Stimulated activated naive B cell treated with anti-CD40 and anti-IgM and Interleukin-4, amounts not matched to agents 10 μg/mL and 1 μg/mL and 100 μg/mL, for 72 hours (primary cell): ENCODE measurements at regions not wholly inside any gene's neighbourhood (a gene's known extent, or its start where the extent isn't known, plus 50 kb on each side); places are given as distances from the start of the nearest gene placed in this dataset.

Experiments
- ATAC-seq, 2 donors: fragments of 150-1000 bp; cut with Tn5 transposase; replicated peaks; 2 replicates each; pipeline ENCODE4 v1.10.0; 2021; ENCODE audit warnings: moderate library complexity in 1 of 2
- DNase-seq: peaks from one replicate; pipeline ENCODE4 v3.0.0; 2021
- H3K27ac Mint-ChIP-seq: one replicate; pipeline ENCODE4 v1.8.0; 2022; ENCODE audit warnings: mild to moderate bottlenecking, mixed read lengths
- H3K27me3 Mint-ChIP-seq, 2 donors: one replicate each; pipeline ENCODE4 v1.8.0; 2022; ENCODE audit warnings: mixed read lengths in 2 of 2
- H3K36me3 Mint-ChIP-seq, 2 donors: one replicate each; pipeline ENCODE4 v1.8.0; 2022; ENCODE audit warnings: mixed read lengths in 2 of 2, mild to moderate bottlenecking in 1 of 2
- H3K4me1 Mint-ChIP-seq, 2 donors: one replicate each; pipeline ENCODE4 v1.8.0; 2022; ENCODE audit warnings: mixed read lengths in 2 of 2, mild to moderate bottlenecking in 1 of 2
- H3K4me3 Mint-ChIP-seq, 2 donors: one replicate each; pipeline ENCODE4 v1.8.0; 2022; ENCODE audit warnings: mild to moderate bottlenecking in 2 of 2, mixed read lengths in 2 of 2, moderate library complexity in 1 of 2
- H3K9me3 Mint-ChIP-seq, 2 donors: one replicate each; pipeline ENCODE4 v1.8.0; 2022; ENCODE audit warnings: mixed read lengths in 2 of 2, mild to moderate bottlenecking in 1 of 2

DNA sequence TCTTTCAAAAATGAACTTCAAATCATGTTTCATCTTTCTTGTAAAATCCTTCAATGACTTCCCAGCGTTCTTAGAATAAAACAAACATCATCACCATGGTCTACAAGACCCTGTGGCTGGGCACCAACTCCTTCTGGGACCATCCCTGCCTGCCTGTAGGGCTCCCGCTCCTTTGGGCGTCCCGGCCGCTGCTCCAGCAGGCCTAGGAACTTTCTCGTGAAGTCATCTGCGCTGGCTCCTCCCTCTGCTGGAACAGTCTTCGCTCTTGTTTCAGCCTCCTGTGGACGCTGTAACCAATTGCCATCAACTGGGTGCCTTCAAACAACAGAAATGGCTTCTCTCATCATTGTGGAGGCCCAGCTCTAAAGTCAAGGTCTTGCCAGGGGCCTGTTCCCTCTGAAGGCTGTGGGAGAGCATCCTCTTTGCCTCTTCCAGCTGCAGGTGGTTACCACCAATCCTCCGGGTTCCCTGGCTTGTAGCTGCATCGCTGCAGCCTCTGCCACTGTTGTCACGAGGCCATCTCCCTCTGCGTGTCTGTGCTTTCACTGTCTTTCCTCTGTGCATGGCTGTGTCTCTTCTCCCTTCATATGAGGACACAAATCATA, 185.5 kb upstream of the SDK2 start:
- Mint-ChIP-seq H3K27me3 (peaks cover 5 to 11% of the 10 kb centered on the region in 2 donors), H3K27ac (no peak overlapping the region), H3K36me3 (no peaks in the 10 kb centered on the region), H3K4me1 (no peaks in the 10 kb centered on the region), H3K9me3 (no peaks in the 10 kb centered on the region), H3K4me3 (no peak overlapping the region)
- no peak for DNase-seq
- no peak for ATAC-seq

- H3K9me3 Mint-ChIP-seq, result peaks cover 5 to 7% of the 10 kb centered on the region in 2 donors
- H3K4me3 Mint-ChIP-seq, result no peak overlapping the region
- H3K27me3 Mint-ChIP-seq, result peaks cover 22% of the 10 kb centered on the region in 2 donors
- no peaks in the 10 kb centered on the region for H3K36me3 Mint-ChIP-seq
- ATAC-seq, result no peak
- DNase-seq, result no peak
- no peaks in the 10 kb centered on the region for H3K4me1 Mint-ChIP-seq
- no peak overlapping the region for H3K27ac Mint-ChIP-seq
Observed at GRCh38 chr17:73831699-73832098, 187.5 kb upstream of the SDK2 start.

- Mint-ChIP-seq H3K4me3 (no peak overlapping the region), H3K27me3 (peaks cover 24 to 29% of the 10 kb centered on the region in 2 donors), H3K27ac (no peak overlapping the region), H3K4me1 (no peaks in the 10 kb centered on the region), H3K9me3 (peaks cover 9 to 13% of the 10 kb centered on the region in 2 donors), H3K36me3 (no peaks in the 10 kb centered on the region)
- ATAC-seq, result no peak
- no peak for DNase-seq
Observed at GRCh38 chr17:73833775-73834488, 189.7 kb upstream of the SDK2 start.

DNA sequence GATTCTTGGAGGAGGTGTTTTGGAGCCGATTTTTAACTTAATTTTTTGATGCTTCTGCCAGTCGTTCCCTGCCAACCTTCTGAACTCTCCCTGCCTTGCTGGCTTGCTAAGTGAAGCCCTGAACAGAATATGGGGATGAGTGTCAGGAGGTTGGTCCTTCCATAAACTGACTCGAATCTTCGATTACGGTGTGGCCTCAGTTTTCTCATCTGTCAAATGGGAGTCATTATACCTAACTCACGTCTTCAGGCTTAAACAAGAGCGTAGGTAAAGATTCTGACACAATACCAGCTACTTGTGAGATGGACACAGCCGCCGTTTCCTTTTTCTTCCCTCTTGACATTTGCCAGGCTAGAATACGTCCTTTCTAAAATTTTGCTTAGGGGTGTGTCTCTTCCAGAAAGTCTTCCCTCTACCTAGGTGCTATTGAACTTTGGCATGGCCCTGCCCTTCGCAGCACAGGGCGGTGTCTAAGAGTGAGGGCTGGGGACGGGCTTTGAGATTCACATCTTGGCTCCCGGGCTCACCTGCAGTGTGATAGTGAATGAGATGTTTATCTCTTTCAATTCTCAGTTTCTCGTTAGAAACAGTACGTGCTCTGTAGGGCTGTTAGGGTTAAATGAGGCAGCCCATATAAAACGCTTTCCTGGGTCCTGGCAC, 190.6 kb upstream of the SDK2 start:
- peaks cover 9 to 13% of the 10 kb centered on the region in 2 donors for H3K9me3 Mint-ChIP-seq
- peaks cover 27 to 32% of the 10 kb centered on the region in 2 donors for H3K27me3 Mint-ChIP-seq
- no peak overlapping the region for H3K27ac Mint-ChIP-seq
- no peak overlapping the region for H3K4me3 Mint-ChIP-seq
- H3K4me1 Mint-ChIP-seq, result no peaks in the 10 kb centered on the region
- ATAC-seq (no peak), DNase-seq (no peak)
- no peaks in the 10 kb centered on the region for H3K36me3 Mint-ChIP-seq

GRCh38 chr17:73835605-73836004, 191.4 kb upstream of the SDK2 start:
- ATAC-seq, result no peak

GRCh38 chr17:73838815-73839214, 194.6 kb upstream of the SDK2 start:
- no peaks in the 10 kb centered on the region for H3K36me3 Mint-ChIP-seq
- ATAC-seq, result no peak
- H3K4me1 Mint-ChIP-seq, result no peaks in the 10 kb centered on the region
- peaks cover 9 to 13% of the 10 kb centered on the region in 2 donors for H3K9me3 Mint-ChIP-seq
- no peak overlapping the region for H3K27ac Mint-ChIP-seq
- no peak for DNase-seq
- peaks cover 25 to 28% of the 10 kb centered on the region in 2 donors for H3K27me3 Mint-ChIP-seq
- no peak overlapping the region for H3K4me3 Mint-ChIP-seq

More at GRCh38 chr17:73835605-73836004, 191.4 kb upstream of the SDK2 start:
- H3K4me1 Mint-ChIP-seq, result no peaks in the 10 kb centered on the region
- no peaks in the 10 kb centered on the region for H3K36me3 Mint-ChIP-seq
- peaks cover 9 to 13% of the 10 kb centered on the region in 2 donors for H3K9me3 Mint-ChIP-seq
- H3K27me3 Mint-ChIP-seq, result peaks cover 28 to 31% of the 10 kb centered on the region in 2 donors
- no peak for DNase-seq
- no peak overlapping the region for H3K4me3 Mint-ChIP-seq
- no peak overlapping the region for H3K27ac Mint-ChIP-seq

GRCh38 chr17:73840829-73841228, 196.6 kb upstream of the SDK2 start:
- Mint-ChIP-seq H3K36me3 (no peaks in the 10 kb centered on the region), H3K27me3 (peaks cover 17 to 18% of the 10 kb centered on the region in 2 donors), H3K4me1 (no peaks in the 10 kb centered on the region), H3K27ac (no peak overlapping the region), H3K9me3 (peaks cover 9 to 13% of the 10 kb centered on the region in 2 donors), H3K4me3 (no peak overlapping the region)
- DNase-seq (no peak), ATAC-seq (no peak)

DNA sequence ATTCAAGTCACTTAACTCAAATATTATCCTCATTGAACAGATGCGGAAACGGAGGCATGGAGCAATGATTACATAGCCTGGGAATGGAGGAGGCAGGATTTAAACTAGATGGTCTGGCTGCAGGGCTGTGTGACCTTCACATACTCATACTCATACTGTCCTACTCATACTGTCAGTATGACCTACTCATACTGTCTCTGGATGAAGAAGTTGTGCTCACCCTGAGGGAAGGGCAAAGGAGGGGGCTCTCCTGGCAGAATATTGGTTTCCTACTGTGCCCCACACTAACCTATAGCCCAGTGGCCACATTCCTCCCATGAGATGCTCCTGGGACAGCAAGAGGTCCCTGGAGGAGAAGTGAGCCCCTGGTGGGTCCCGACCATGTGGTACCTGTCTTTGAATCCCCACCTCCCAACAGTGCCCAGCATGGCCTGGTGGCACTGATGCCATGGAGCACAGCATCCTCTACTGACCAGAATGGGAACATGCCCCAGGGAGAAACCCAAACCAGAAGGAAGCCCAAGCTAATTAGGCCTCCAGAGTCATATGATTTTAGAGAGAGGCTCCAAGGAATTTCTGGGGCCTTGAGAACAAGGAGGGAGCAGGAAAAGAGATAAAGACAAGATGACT, 197.3 kb upstream of the SDK2 start:
- Mint-ChIP-seq H3K36me3 (no peaks in the 10 kb centered on the region), H3K4me3 (no peak overlapping the region), H3K9me3 (peaks cover 6 to 8% of the 10 kb centered on the region in 2 donors), H3K27ac (no peak overlapping the region), H3K4me1 (no peaks in the 10 kb centered on the region), H3K27me3 (peaks cover 12% of the 10 kb centered on the region in 2 donors)
- DNase-seq (no peak), ATAC-seq (peak; percentile 61 to 90)

DNA sequence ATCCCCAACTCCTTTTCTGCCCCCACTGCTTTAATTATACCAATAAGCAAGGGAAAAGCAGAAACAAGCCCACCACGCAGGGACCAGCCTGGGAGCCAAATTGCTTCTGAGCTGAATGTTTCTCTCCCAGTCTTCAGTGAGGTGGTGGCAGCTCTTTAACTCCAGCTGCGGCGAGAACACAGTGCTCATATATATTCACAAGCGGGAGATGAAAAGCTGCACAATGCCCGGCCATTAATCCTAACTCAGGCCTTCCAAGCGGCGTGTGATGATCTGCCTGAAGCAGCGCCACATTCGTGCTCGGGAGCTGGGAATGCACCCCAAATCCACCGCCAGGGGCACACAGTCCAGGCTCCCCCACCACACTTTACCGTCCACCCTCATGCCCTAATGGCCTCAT, 203.7 kb upstream of the SDK2 start:
- no peak overlapping the region for H3K27ac Mint-ChIP-seq

DNA sequence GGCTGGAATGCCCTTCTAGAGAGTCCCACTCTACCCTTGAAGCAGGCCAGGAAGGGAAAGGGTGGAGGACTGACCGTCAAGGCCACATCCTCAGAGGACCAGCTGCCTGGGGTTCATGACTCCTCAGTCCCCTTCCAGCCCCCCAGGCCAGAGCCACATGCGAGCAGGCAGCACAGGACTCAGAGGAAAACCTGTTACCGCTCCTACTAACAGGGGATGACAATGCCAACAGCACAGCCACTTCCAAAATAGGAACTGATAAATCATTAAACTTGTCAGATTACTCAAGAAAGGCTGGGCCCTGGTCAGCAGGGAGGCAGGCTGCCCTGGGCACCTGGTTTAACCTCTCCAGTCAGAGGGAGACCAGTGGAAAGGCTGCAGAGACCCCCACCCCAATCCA, 206.2 kb upstream of the SDK2 start:
- H3K27me3 Mint-ChIP-seq, result peaks cover 5 to 24% of the 10 kb centered on the region in 2 donors
- peaks cover 12 to 16% of the 10 kb centered on the region in 2 donors for H3K9me3 Mint-ChIP-seq
- H3K36me3 Mint-ChIP-seq, result no peaks in the 10 kb centered on the region
- no peaks in the 10 kb centered on the region for H3K4me1 Mint-ChIP-seq
- no peak overlapping the region for H3K27ac Mint-ChIP-seq
- no peak for ATAC-seq
- no peak for DNase-seq
- H3K4me3 Mint-ChIP-seq, result no peak overlapping the region

More for the DNA sequence above, 203.7 kb upstream of the SDK2 start:
- Mint-ChIP-seq H3K27me3 (peaks cover 0 to 12% of the 10 kb centered on the region in 2 donors), H3K9me3 (peaks cover 0 to 2% of the 10 kb centered on the region in 2 donors), H3K36me3 (no peaks in the 10 kb centered on the region), H3K4me3 (no peak overlapping the region), H3K4me1 (no peaks in the 10 kb centered on the region)
- ATAC-seq (no peak), DNase-seq (no peak)

GRCh38 chr17:73851091-73851490, 206.8 kb upstream of the SDK2 start:
- ATAC-seq, result no peak

DNA sequence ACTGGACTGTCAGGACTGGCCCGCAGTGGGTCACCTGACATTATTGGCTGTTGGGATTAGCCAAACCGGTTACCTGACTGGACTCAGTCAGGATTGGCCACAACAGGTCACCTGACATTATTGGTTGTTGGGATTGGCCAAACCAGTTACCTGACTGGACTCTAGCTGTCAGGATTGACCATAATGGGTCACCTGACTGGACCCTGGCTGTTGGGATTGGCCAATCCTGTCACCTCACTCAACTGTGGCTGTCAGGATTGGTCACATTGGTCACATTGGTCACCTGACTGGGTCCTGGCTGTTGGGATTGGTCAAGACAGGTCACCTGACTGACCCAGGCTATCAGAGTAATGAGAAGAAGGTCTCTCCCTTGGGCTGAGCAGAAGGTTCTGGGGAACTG, 207.7 kb upstream of the SDK2 start:
- Mint-ChIP-seq H3K27ac (no peak overlapping the region), H3K4me1 (no peaks in the 10 kb centered on the region), H3K27me3 (peaks cover 5 to 24% of the 10 kb centered on the region in 2 donors), H3K9me3 (peaks cover 13 to 16% of the 10 kb centered on the region in 2 donors), H3K4me3 (no peak overlapping the region), H3K36me3 (no peaks in the 10 kb centered on the region)
- DNase-seq (no peak), ATAC-seq (no peak)

More at GRCh38 chr17:73851091-73851490, 206.8 kb upstream of the SDK2 start:
- no peak overlapping the region for H3K4me3 Mint-ChIP-seq
- H3K4me1 Mint-ChIP-seq, result no peaks in the 10 kb centered on the region
- H3K27me3 Mint-ChIP-seq, result peaks cover 5 to 24% of the 10 kb centered on the region in 2 donors
- peaks cover 13 to 16% of the 10 kb centered on the region in 2 donors for H3K9me3 Mint-ChIP-seq
- H3K27ac Mint-ChIP-seq, result no peak overlapping the region
- DNase-seq, result no peak
- H3K36me3 Mint-ChIP-seq, result no peaks in the 10 kb centered on the region

DNA sequence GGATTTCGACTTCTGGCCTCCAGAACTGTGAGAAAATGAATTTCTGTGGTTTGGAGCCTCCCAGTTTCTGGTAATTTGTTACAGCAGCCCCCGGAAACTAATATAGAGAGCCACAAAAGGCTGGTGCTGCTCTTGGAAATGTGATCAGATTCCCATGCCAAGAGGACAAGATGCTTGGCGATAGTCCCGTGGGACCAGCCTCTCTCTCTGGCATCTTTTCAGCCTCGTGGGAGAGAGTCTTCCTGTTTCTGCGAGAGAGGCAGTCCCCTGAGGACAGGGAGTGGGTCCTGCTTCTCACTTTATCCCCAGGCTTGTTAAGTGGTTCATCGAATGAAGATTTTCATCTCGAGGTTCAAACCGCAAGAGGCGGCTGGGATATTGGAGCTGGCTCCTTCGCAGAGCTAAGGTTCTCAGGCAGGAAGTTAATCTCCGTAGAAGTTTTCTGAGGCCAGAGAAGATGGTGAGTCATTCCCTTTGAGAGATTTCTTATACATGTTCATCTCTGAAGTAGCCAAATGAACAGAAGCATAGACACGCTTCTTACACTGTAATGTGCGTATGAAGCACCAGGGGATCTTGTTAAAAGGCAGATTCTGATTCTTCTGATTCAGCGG, 211.6 kb upstream of the SDK2 start:
- no peak overlapping the region for H3K27ac Mint-ChIP-seq
- no peak for ATAC-seq
- peaks cover 13 to 16% of the 10 kb centered on the region in 2 donors for H3K9me3 Mint-ChIP-seq
- H3K4me1 Mint-ChIP-seq, result no peaks in the 10 kb centered on the region
- peaks cover 5 to 18% of the 10 kb centered on the region in 2 donors for H3K27me3 Mint-ChIP-seq
- no peak for DNase-seq
- H3K4me3 Mint-ChIP-seq, result no peak overlapping the region
- no peaks in the 10 kb centered on the region for H3K36me3 Mint-ChIP-seq

- Mint-ChIP-seq H3K27ac (no peak overlapping the region), H3K9me3 (peaks cover 13 to 16% of the 10 kb centered on the region in 2 donors), H3K4me1 (no peaks in the 10 kb centered on the region), H3K27me3 (peaks cover 5 to 18% of the 10 kb centered on the region in 2 donors), H3K36me3 (no peaks in the 10 kb centered on the region), H3K4me3 (no peak overlapping the region)
- DNase-seq, result no peak
- ATAC-seq, result no peak
Observed at GRCh38 chr17:73856556-73856955, 212.3 kb upstream of the SDK2 start.
